NCI-H2227 treated with DMSO at 0.1 percent for 48 hours (cell line): ENCODE measurements at regions not wholly inside any gene's neighbourhood (a gene's known extent, or its start where the extent isn't known, plus 50 kb on each side); places are given as distances from the start of the nearest gene placed in this dataset.
"Not testable (repeated sequence)": the region's sequence is repeated elsewhere in the genome, so short reads cannot be mapped to it uniquely, and the experiment has no call there.

Experiments
- DNase-seq: peaks from one replicate; lab custom pipeline; 2025; lab: John Stamatoyannopoulos, UW

GRCh38 chr2:126228531-126228930 lies 427.4 kb upstream of the GYPC start:
- DNase-seq = no peak

- no peak for DNase-seq
These were observed 417.7 kb upstream of the GYPC start for GRCh38 chr2:126238251-126238650.

GRCh38 chr2:126239320-126239955 lies 416.5 kb upstream of the GYPC start:
- DNase-seq = no peak

GRCh38 chr2:126241001-126241400 lies 415.0 kb upstream of the GYPC start:
- DNase-seq = no peak

- DNase-seq = no peak
These were observed 414.5 kb upstream of the GYPC start for GRCh38 chr2:126241411-126241810.

GRCh38 chr2:126244937-126245336 lies 411.0 kb upstream of the GYPC start:
- DNase-seq = no peak

- DNase-seq = no peak
These were observed 402.3 kb upstream of the GYPC start for GRCh38 chr2:126253669-126254068.

- DNase-seq = no peak
These were observed 391.3 kb upstream of the GYPC start for GRCh38 chr2:126264625-126265024.

GRCh38 chr2:126269911-126270310 lies 386.0 kb upstream of the GYPC start:
- no peak for DNase-seq

GRCh38 chr2:126270587-126270986 lies 385.4 kb upstream of the GYPC start:
- DNase-seq = no peak

- no peak for DNase-seq
These were observed 383.6 kb upstream of the GYPC start for GRCh38 chr2:126272401-126272800.

GRCh38 chr2:126275098-126275497 lies 380.9 kb upstream of the GYPC start:
- DNase-seq = no peak

- not testable (repeated sequence) for DNase-seq
These were observed 379.7 kb upstream of the GYPC start for GRCh38 chr2:126276268-126276667.

- no peak for DNase-seq
These were observed 367.6 kb upstream of the GYPC start for GRCh38 chr2:126288362-126288761.

GRCh38 chr2:126293962-126294361 lies 362.0 kb upstream of the GYPC start:
- DNase-seq = not testable (repeated sequence)

- no peak for DNase-seq
These were observed 356.4 kb upstream of the GYPC start for GRCh38 chr2:126299469-126299976.

GRCh38 chr2:126300348-126300747 lies 355.6 kb upstream of the GYPC start:
- DNase-seq = no peak

GRCh38 chr2:126302043-126302442 lies 353.9 kb upstream of the GYPC start:
- no peak for DNase-seq

GRCh38 chr2:126303113-126303512 lies 352.8 kb upstream of the GYPC start:
- DNase-seq = no peak

GRCh38 chr2:126304154-126304553 lies 351.8 kb upstream of the GYPC start:
- no peak for DNase-seq

GRCh38 chr2:126306539-126306938 lies 349.4 kb upstream of the GYPC start:
- DNase-seq = no peak

GRCh38 chr2:126307740-126308139 lies 348.2 kb upstream of the GYPC start:
- no peak for DNase-seq

- DNase-seq = no peak
These were observed 346.8 kb upstream of the GYPC start for GRCh38 chr2:126309185-126309584.

- DNase-seq = no peak
These were observed 343.4 kb upstream of the GYPC start for GRCh38 chr2:126312579-126312978.
